H1 (cell line): ENCODE measurements at regions not wholly inside any gene's neighbourhood (a gene's known extent, or its start where the extent isn't known, plus 50 kb on each side); places are given as distances from the start of the nearest gene placed in this dataset.

ENCODE experiments used
- CTCF ChIA-PET: fragments of 300-600 bp; sonication (Branson Sonifier 250); formaldehyde crosslinking; loops from one replicate; lab custom pipeline; 2021; ENCODE audit not compliant: partially characterized antibody; lab: Charles Lee
- POLR2A ChIA-PET: fragments of 300-600 bp; sonication (Branson Sonifier 250); formaldehyde crosslinking; loops from one replicate; lab custom pipeline; 2021; ENCODE audit warnings: inconsistent platforms; ENCODE audit not compliant: partially characterized antibody; lab: Charles Lee
- DNase-seq, 2 experiments: peaks; one replicate each; pipeline versions ENCODE4 v3.0.0 to v3.0.0-alpha.2; 2010 to 2022; ENCODE audit warnings: low spot score in 2 of 2, low read depth in 1 of 2, mixed read lengths in 1 of 2
- FAIRE-seq: peaks from 2 replicates; lab custom pipeline; 2011; peaks lifted over from hg19 to GRCh38; lab: Jason Lieb, UNC
- H2AFZ ChIP-seq: 2 replicates; pipeline ENCODE4 v1.8.1; 2012; ENCODE audit warnings: low read length, inconsistent platforms
- H2AK5ac ChIP-seq: 2 replicates; pipeline ENCODE4 v1.6.1; 2013; ENCODE audit warnings: low read depth, low read length
- H2BK120ac ChIP-seq: replicated peaks from 2 replicates; pipeline ENCODE3; 2013; ENCODE audit warnings: low read depth, low read length, inconsistent platforms
- H2BK12ac ChIP-seq: 2 replicates; pipeline ENCODE4 v1.6.1; 2013; ENCODE audit warnings: low read depth, low read length
- H2BK15ac ChIP-seq: 2 replicates; pipeline ENCODE4 v1.6.1; 2013; ENCODE audit warnings: low read length
- H2BK20ac ChIP-seq: 2 replicates; pipeline ENCODE4 v1.6.1; 2013; ENCODE audit warnings: low read length
- H2BK5ac ChIP-seq: 2 replicates; pipeline ENCODE4 v1.6.1; 2013; ENCODE audit warnings: low read depth, low read length
- H3K14ac ChIP-seq: 2 replicates; pipeline ENCODE4 v1.6.1; 2013; ENCODE audit warnings: inconsistent platforms; ENCODE audit not compliant: insufficient read length
- H3K18ac ChIP-seq: 2 replicates; pipeline ENCODE4 v1.6.1; 2013; ENCODE audit warnings: low read length; ENCODE audit errors: extremely low read depth
- H3K23ac ChIP-seq: 2 replicates; pipeline ENCODE4 v1.6.1; 2013; ENCODE audit warnings: inconsistent platforms; ENCODE audit not compliant: insufficient read length
- H3K23me2 ChIP-seq: 2 replicates; pipeline ENCODE4 v1.6.1; 2013; ENCODE audit warnings: low read depth, low read length
- H3K27ac ChIP-seq: 2 replicates; pipeline ENCODE4 v1.6.1; 2011; ENCODE audit warnings: low read depth, low read length, inconsistent platforms
- H3K27me3 ChIP-seq, 4 experiments: replicated peaks in 1 of 4; 1 replicate in 1 of 4; 2 replicates in 3 of 4; pipeline versions ENCODE4 v1.6.1 to v1.8.1; 2011 to 2013; ENCODE audit warnings: low read length in 3 of 4, mild to moderate bottlenecking in 3 of 4, inconsistent platforms in 2 of 4, mixed read lengths in 2 of 4, moderate library complexity in 1 of 4; ENCODE audit not compliant: control insufficient read depth in 3 of 4, insufficient read depth in 3 of 4; ENCODE audit errors: extremely low read depth in 1 of 4
- H3K36me3 ChIP-seq, 4 experiments: 2 replicates each; pipeline versions ENCODE4 v1.6.1 to v1.8.1; 2011 to 2013; ENCODE audit warnings: mild to moderate bottlenecking in 4 of 4, low read length in 3 of 4, moderate library complexity in 2 of 4, control low read depth in 1 of 4, inconsistent platforms in 1 of 4; ENCODE audit not compliant: insufficient read depth in 4 of 4, control insufficient read depth in 2 of 4
- H3K4ac ChIP-seq: replicated peaks from 2 replicates; pipeline ENCODE3; 2013; ENCODE audit warnings: low read length, low read depth, mixed read lengths, inconsistent platforms; ENCODE audit not compliant: insufficient read length
- H3K4me1 ChIP-seq, 4 experiments: replicated peaks in 1 of 4; 1 replicate in 1 of 4; 2 replicates in 3 of 4; pipeline versions ENCODE4 v1.6.1 to v1.8.1; 2011 to 2013; ENCODE audit warnings: low read length in 3 of 4, inconsistent platforms in 2 of 4, mixed read lengths in 1 of 4; ENCODE audit not compliant: insufficient read depth in 4 of 4, control insufficient read depth in 3 of 4
- H3K4me2 ChIP-seq, 2 experiments: 2 replicates each; pipeline versions ENCODE4 v1.6.1 to v1.8.1; 2011 to 2013; ENCODE audit warnings: low read depth in 2 of 2, low read length in 2 of 2, control low read depth in 1 of 2, inconsistent platforms in 1 of 2, mild to moderate bottlenecking in 1 of 2; ENCODE audit not compliant: insufficient read depth in 1 of 2
- H3K4me3 ChIP-seq, 4 experiments: fragments of 200-600, 300-600 bp in 1 of 4; sonication (generic), shearing (Covaris generic), sonication (Bioruptor Twin) in 1 of 4; 2 replicates each; pipeline versions ENCODE4 v1.5.1 to v1.8.1; 2011 to 2016; ENCODE audit warnings: low read length in 4 of 4, low read depth in 3 of 4, control low read depth in 2 of 4, inconsistent platforms in 2 of 4, mild to moderate bottlenecking in 2 of 4, mixed read lengths in 1 of 4, moderate library complexity in 1 of 4; ENCODE audit not compliant: insufficient read depth in 2 of 4; ENCODE audit errors: extremely low read depth in 1 of 4
- H3K56ac ChIP-seq: replicated peaks from 2 replicates; pipeline ENCODE3; 2013; ENCODE audit warnings: low read depth, mild to moderate bottlenecking, mixed read lengths, low read length, inconsistent platforms; ENCODE audit not compliant: insufficient read length
- H3K79me1 ChIP-seq: 2 replicates; pipeline ENCODE4 v1.6.1; 2013; ENCODE audit warnings: low read depth, low read length, control low read depth
- H3K79me2 ChIP-seq, 2 experiments: 2 replicates each; pipeline versions ENCODE4 v1.6.1 to v1.8.1; 2012 to 2013; ENCODE audit warnings: low read length in 2 of 2, mild to moderate bottlenecking in 2 of 2, inconsistent platforms in 1 of 2; ENCODE audit not compliant: insufficient read depth in 2 of 2, control insufficient read depth in 1 of 2
- H3K9ac ChIP-seq, 4 experiments: replicated peaks in 1 of 4; 1 replicate in 1 of 4; 2 replicates in 3 of 4; pipeline versions ENCODE4 v1.6.1 to v1.8.1; 2011 to 2013; ENCODE audit warnings: low read depth in 3 of 4, low read length in 3 of 4, control low read depth in 2 of 4, mild to moderate bottlenecking in 2 of 4, moderate library complexity in 2 of 4, inconsistent platforms in 1 of 4; ENCODE audit errors: extremely low read depth in 1 of 4
- H3K9me3 ChIP-seq, 2 experiments: 2 replicates each; pipeline versions ENCODE4 v1.6.1 to v1.8.1; 2012 to 2013; ENCODE audit warnings: mild to moderate bottlenecking in 2 of 2, moderate library complexity in 2 of 2, control low read depth in 1 of 2, inconsistent platforms in 1 of 2, low read depth in 1 of 2, low read length in 1 of 2, mixed read lengths in 1 of 2; ENCODE audit not compliant: insufficient read depth in 2 of 2
- H4K20me1 ChIP-seq, 2 experiments: replicated peaks in 1 of 2; 2 replicates each; pipeline versions ENCODE3 to v1.8.1; 2011 to 2013; ENCODE audit warnings: inconsistent platforms in 2 of 2, low read length in 2 of 2, mild to moderate bottlenecking in 1 of 2; ENCODE audit not compliant: insufficient read depth in 2 of 2, control insufficient read depth in 1 of 2
- H4K5ac ChIP-seq: 2 replicates; pipeline ENCODE4 v1.6.1; 2013; ENCODE audit warnings: low read length, low read depth, mixed read lengths, inconsistent platforms; ENCODE audit not compliant: insufficient read length
- H4K8ac ChIP-seq: 2 replicates; pipeline ENCODE4 v1.8.0; 2013; ENCODE audit warnings: mild to moderate bottlenecking, moderate library complexity, low read length, inconsistent platforms; ENCODE audit not compliant: insufficient read depth; ENCODE audit errors: extremely low read depth
- H4K91ac ChIP-seq: replicated peaks from 2 replicates; pipeline ENCODE3; 2013; ENCODE audit warnings: low read length, mixed read lengths, inconsistent platforms; ENCODE audit not compliant: insufficient read length
- BCL11A ChIP-seq, 2 experiments: IDR thresholded peaks; one replicate each; pipeline ENCODE4 v1.6.1; 2011; ENCODE audit warnings: low read depth in 2 of 2, low read length in 2 of 2, mild to moderate bottlenecking in 2 of 2
- BRCA1 ChIP-seq: IDR thresholded peaks from 2 replicates; pipeline ENCODE4 v1.6.1; 2012; ENCODE audit warnings: low read depth, low read length, improper control_type of control experiment
- JUND ChIP-seq: IDR thresholded peaks from 2 replicates; pipeline ENCODE4 v1.6.1; 2011; ENCODE audit warnings: mild to moderate bottlenecking, improper control_type of control experiment, low read length
- POLR2A ChIP-seq, 2 experiments: IDR thresholded peaks; 1 replicate in 1 of 2; 2 replicates in 1 of 2; pipeline ENCODE4 v1.6.1; 2011; ENCODE audit warnings: low read depth in 2 of 2, low read length in 2 of 2, mild to moderate bottlenecking in 2 of 2; ENCODE audit errors: control extremely low read depth in 1 of 2
- RBBP5 ChIP-seq: IDR thresholded peaks from 2 replicates; pipeline ENCODE4 v1.7.1; 2012; ENCODE audit warnings: low read depth, mild to moderate bottlenecking, inconsistent platforms, low read length, moderate library complexity, borderline replicate concordance
- SRF ChIP-seq: IDR thresholded peaks from 2 replicates; pipeline ENCODE4 v1.6.1; 2011; ENCODE audit warnings: mild to moderate bottlenecking, low read depth, low read length, moderate library complexity
- TBP ChIP-seq: IDR thresholded peaks from 2 replicates; pipeline ENCODE4 v1.6.1; 2011; ENCODE audit warnings: low read depth, low read length, improper control_type of control experiment
- ZNF274 ChIP-seq: IDR thresholded peaks from 2 replicates; pipeline ENCODE4 v1.7.0; 2012; ENCODE audit warnings: low read length, borderline replicate concordance; ENCODE audit errors: extremely low read depth
- WGBS, 2 experiments: shearing (Covaris generic) in 1 of 2; methylation state at CpG; one replicate each; pipeline versions ENCODE4 v1.1.6 to v1.1.7; 2013 to 2015; ENCODE audit warnings: low lambda C conversion rate in 2 of 2, mixed read lengths in 2 of 2, inconsistent platforms in 1 of 2, low coverage in 1 of 2, missing lambda C conversion rate in 1 of 2; ENCODE audit not compliant: insufficient replicate concordance in 2 of 2, insufficient coverage in 1 of 2, insufficient read length in 1 of 2; ENCODE audit errors: extremely low coverage in 1 of 2, missing lambda C conversion rate in 1 of 2; 5-methylcytosine and 5-hydroxymethylcytosine counted together

- H2AFZ ChIP-seq = no peak overlapping the region
- 100% methylated on average over 1 of the region's 1 CpG; no CpG with 5 or more reads in 1 of the 2 experiments for WGBS, 2 experiments
- H3K4ac ChIP-seq = no peak overlapping the region
- H3K18ac ChIP-seq = no peak overlapping the region
- no peak overlapping the region for H3K23ac ChIP-seq
- H3K79me1 ChIP-seq = no peaks in the 10 kb centered on the region
- H2BK20ac ChIP-seq = no peak overlapping the region
- H3K79me2 ChIP-seq = peaks cover 0 to 3% of the 10 kb centered on the region in 2 experiments; a peak in 1 of 4 replicates
- DNase-seq (no peak), FAIRE-seq (no peak)
- H3K4me3 ChIP-seq = no peak overlapping the region
- H4K91ac ChIP-seq = no peak overlapping the region
- H3K14ac ChIP-seq = no peak overlapping the region
- no peak overlapping the region for H3K56ac ChIP-seq
- H3K4me2 ChIP-seq = no peak overlapping the region
- H3K36me3 ChIP-seq = no peaks in the 10 kb centered on the region
- H2BK12ac ChIP-seq = no peak overlapping the region
- H2BK120ac ChIP-seq = no peak overlapping the region
- no peak overlapping the region for H4K8ac ChIP-seq
- H3K27ac ChIP-seq = no peak overlapping the region
- H3K9me3 ChIP-seq = no peaks in the 10 kb centered on the region
- no peak overlapping the region for H3K9ac ChIP-seq
- peaks cover 2 to 22% (median 17%) of the 10 kb centered on the region in 4 experiments for H3K4me1 ChIP-seq
- no peaks in the 10 kb centered on the region for H3K27me3 ChIP-seq
- no peak overlapping the region for H2AK5ac ChIP-seq
- no peak overlapping the region for H2BK5ac ChIP-seq
- no peaks in the 10 kb centered on the region; the same call in 1 of the 2 replicates for H3K23me2 ChIP-seq
- no peak overlapping the region for H4K5ac ChIP-seq
- no peak for TF ChIP-seq ZNF274
- TF ChIP-seq TBP = no peak
- no peak for TF ChIP-seq JUND
- TF ChIP-seq POLR2A (IDR thresholded peaks at IDR 0.05; ENCODE audit: control extremely low read depth in 1 of 2, low read depth in 2 of 2, low read length in 2 of 2) = no peak
- TF ChIP-seq BRCA1 = no peak
- TF ChIP-seq SRF = no peak
- no peak for TF ChIP-seq RBBP5
- no peak for TF ChIP-seq BCL11A (IDR thresholded peaks at IDR 0.05; ENCODE audit: low read depth in 2 of 2, low read length in 2 of 2)
- no peaks in the 10 kb centered on the region for H4K20me1 ChIP-seq
- ChIA-PET CTCF (no interaction called here), POLR2A (interaction anchor here (1.6 kb wide), 1 partner anchor 10 kb away, joined by 4 read pairs; no protein-coding TSS in a partner anchor)
- no peak overlapping the region for H2BK15ac ChIP-seq
Observed at GRCh38 chr13:107834281-107834680, 381.1 kb downstream of the LIG4 start.
